Activated naive CD8-positive, alpha-beta T cell treated with anti-CD3 and anti-CD28 coated beads, Interleukin-2, amount 50 U/mL, for 24 hours (primary cell): ENCODE measurements at regions not wholly inside any gene's neighbourhood (a gene's known extent, or its start where the extent isn't known, plus 50 kb on each side); places are given as distances from the start of the nearest gene placed in this dataset.
A peak's percentile ranks its signal among the peaks of the same experiment; 100 is the strongest.
"Not testable (repeated sequence)": the region's sequence is repeated elsewhere in the genome, so short reads cannot be mapped to it uniquely, and the experiment has no call there.

Experiments
- ATAC-seq: fragments of 150-1000 bp; cut with Tn5 transposase; one replicate; pipeline ENCODE4 v1.10.0; 2021
- DNase-seq: peaks from one replicate; pipeline ENCODE4 v3.0.0; 2021
- H3K27ac Mint-ChIP-seq: one replicate; pipeline ENCODE4 v1.8.0; 2021; ENCODE audit warnings: mild to moderate bottlenecking, mixed read lengths
- H3K27me3 Mint-ChIP-seq: one replicate; pipeline ENCODE4 v1.8.0; 2021; ENCODE audit warnings: mixed read lengths
- H3K36me3 Mint-ChIP-seq: one replicate; pipeline ENCODE4 v1.8.0; 2021; ENCODE audit warnings: low read depth, mixed read lengths
- H3K4me1 Mint-ChIP-seq: one replicate; pipeline ENCODE4 v1.8.0; 2021; ENCODE audit warnings: mixed read lengths
- H3K4me3 Mint-ChIP-seq: one replicate; pipeline ENCODE4 v1.8.0; 2021; ENCODE audit warnings: mild to moderate bottlenecking, moderate library complexity, mixed read lengths
- H3K9me3 Mint-ChIP-seq: one replicate; pipeline ENCODE4 v1.8.0; 2021; ENCODE audit warnings: mixed read lengths

DNA sequence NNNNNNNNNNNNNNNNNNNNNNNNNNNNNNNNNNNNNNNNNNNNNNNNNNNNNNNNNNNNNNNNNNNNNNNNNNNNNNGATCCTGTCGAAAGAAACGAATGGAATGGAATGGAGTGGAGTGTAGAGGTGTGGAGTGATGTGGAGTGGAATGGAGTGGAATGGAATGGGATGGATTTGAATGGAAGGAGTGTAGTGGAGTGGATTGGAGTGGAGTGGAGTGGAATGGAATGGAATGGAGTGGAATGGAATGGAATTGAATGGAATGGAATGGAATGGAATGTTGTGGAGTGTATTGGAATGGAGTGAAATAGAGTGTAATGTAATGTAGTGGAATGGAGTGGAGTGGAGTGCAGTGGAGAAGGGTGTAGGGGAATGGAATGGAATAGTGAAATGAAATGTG lies 1275.4 kb upstream of the TPTE start:
- peaks cover 15% of the 10 kb centered on the region for H3K36me3 Mint-ChIP-seq
- H3K4me1 Mint-ChIP-seq, H3K27me3 Mint-ChIP-seq, H3K27ac Mint-ChIP-seq, H3K4me3 Mint-ChIP-seq, DNase-seq, ATAC-seq: not testable (repeated sequence)
- H3K9me3 Mint-ChIP-seq: peaks cover 28% of the 10 kb centered on the region

DNA sequence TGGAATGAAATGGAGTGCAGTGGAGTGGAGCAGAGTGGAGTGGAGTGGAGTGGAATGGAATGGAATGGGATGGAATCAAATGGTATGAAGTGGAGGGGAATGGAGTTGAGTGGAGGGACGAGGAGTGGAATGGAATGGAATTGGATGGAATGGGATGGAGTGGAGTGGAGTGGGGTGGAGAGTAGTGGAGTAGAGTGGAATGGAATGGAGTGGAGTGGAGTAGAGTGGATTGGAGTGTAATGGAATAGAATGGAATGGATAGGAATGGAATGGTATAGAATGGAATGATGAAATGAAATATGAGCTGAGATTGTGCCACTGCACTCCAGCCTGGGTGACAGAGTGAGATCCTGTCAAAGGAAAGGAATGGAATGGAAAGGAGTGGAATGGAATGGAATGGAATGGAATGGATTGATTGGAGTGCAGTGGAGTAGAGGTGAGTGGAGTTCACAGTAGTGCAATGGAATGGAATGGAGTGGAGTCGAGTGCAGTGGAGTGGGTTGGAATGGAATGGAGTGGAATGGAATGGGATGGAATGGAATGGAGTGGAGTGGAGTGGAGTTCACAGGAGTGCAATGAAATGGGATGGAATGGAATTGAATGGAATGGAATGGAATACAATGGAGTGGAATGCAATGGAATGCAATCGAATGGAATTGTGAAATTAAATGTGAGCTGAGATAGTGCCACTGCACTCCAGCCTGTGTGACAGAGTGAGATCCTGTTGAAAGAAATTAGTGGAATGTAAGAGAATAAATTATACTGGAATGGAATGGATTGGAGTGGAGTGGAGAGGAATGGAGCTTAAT lies 1274.7 kb upstream of the TPTE start:
- not testable (repeated sequence) for H3K4me3 Mint-ChIP-seq, H3K27ac Mint-ChIP-seq, DNase-seq, H3K4me1 Mint-ChIP-seq, H3K27me3 Mint-ChIP-seq
- peak; percentile 51 for ATAC-seq
- H3K36me3 Mint-ChIP-seq: peaks cover 15% of the 10 kb centered on the region
- peaks cover 28% of the 10 kb centered on the region for H3K9me3 Mint-ChIP-seq

DNA sequence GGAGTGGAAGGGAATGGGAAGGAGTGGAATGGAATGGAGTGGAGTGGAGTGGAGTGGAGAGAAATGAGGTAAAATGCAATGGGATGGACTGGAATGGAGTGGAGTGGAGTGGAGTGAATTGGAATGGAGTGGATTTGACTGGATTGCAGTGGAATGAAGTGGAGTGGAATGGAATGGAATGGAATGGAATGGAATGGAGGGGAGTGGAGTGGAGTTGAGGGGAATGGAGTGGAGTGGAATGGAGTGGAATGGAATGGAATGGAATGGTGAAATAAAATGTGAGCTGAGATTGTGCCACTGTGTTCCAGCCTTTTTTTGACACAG lies 1274.1 kb upstream of the TPTE start:
- H3K9me3 Mint-ChIP-seq: peaks cover 28% of the 10 kb centered on the region
- H3K4me3 Mint-ChIP-seq, DNase-seq, H3K27me3 Mint-ChIP-seq, H3K4me1 Mint-ChIP-seq, H3K27ac Mint-ChIP-seq: not testable (repeated sequence)
- peak; percentile 51 for ATAC-seq
- peaks cover 15% of the 10 kb centered on the region for H3K36me3 Mint-ChIP-seq

DNA sequence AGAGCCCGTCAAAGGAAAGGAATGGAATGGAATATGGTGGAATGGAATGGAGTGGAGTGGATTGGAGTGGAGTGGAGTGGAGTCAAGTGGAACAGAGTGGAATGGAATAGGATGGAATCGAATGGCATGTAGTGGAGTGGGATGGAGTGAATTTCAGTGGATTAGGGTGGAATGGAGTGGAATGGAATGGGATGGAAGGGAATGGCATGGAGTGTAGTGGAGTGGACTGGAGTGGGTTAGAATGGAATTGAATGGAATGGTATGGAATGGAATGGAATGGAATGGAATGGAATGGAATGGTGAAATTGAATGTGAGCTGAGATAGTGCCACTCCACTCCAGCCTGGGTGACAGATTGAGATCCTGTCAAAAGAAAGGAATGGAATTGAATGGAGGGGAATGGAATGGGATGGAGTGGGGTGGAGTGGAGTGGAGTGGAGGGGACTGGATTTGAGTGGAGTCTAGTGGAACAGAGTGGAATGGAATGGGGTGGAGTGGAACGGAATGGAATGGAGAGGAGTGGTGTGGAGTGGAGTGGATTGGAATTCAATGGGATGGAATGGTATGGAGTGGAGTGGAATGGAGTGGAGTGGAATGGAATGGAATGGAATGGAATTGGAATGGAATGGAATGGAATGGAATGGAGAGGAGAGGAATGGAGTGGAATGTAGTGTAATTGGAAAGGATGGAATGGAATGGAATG lies 1273.6 kb upstream of the TPTE start:
- peak; percentile 5 for ATAC-seq
- DNase-seq: not testable (repeated sequence)

More for the DNA sequence above, 1273.6 kb upstream of the TPTE start:
- H3K4me1 Mint-ChIP-seq, H3K4me3 Mint-ChIP-seq, H3K27ac Mint-ChIP-seq, H3K27me3 Mint-ChIP-seq: not testable (repeated sequence)
- H3K36me3 Mint-ChIP-seq: peaks cover 15% of the 10 kb centered on the region
- H3K9me3 Mint-ChIP-seq: peaks cover 28% of the 10 kb centered on the region
